GM12891 (cell line): ENCODE measurements at regions not wholly inside any gene's neighbourhood (a gene's known extent, or its start where the extent isn't known, plus 50 kb on each side); places are given as distances from the start of the nearest gene placed in this dataset.

Experiments
- PAX5 ChIP-seq: IDR thresholded peaks from 2 replicates; pipeline ENCODE4 v1.6.1; 2011; ENCODE audit warnings: low read length, moderate library complexity, mild to moderate bottlenecking; ENCODE audit not compliant: insufficient read depth, severe bottlenecking
- POLR2A ChIP-seq: IDR thresholded peaks from 2 replicates; pipeline ENCODE4 v1.6.1; 2011; ENCODE audit warnings: low read depth, low read length, control low read depth
- POLR2AphosphoS5 ChIP-seq: IDR thresholded peaks from 2 replicates; pipeline ENCODE4 v1.6.1; 2011; ENCODE audit warnings: low read depth, low read length, control low read depth
- SPI1 ChIP-seq: IDR thresholded peaks from 2 replicates; pipeline ENCODE4 v1.6.1; 2011; ENCODE audit warnings: low read depth, low read length, control low read depth
- TAF1 ChIP-seq: IDR thresholded peaks from 2 replicates; pipeline ENCODE4 v1.6.1; 2011; ENCODE audit warnings: low read depth, low read length, control low read depth

DNA sequence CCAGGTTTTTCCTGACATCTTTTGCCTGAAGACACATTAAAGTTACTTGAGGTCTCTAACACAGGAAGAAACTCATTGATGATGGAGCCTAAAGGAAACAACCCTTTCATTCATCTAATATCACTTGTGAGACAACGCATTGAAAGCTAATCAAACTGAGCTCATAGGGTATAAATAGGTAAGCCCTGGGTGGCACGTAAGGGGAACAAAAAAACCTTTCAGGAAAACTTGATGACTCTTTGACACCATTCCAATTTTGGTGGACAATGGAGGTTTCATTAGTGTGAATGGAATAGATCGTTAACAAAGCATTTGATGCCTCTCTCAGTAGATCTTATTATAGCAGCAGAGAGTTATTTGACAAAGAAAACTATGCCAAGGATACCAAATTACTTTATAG, 80.7 kb upstream of the DUSP10 start:
- TF ChIP-seq POLR2A = no peak
- TF ChIP-seq POLR2AphosphoS5 = no peak
- no peak for TF ChIP-seq TAF1
- TF ChIP-seq PAX5 = no peak
- no peak for TF ChIP-seq SPI1
